DND-41 (cell line): ENCODE measurements at regions not wholly inside any gene's neighbourhood (a gene's known extent, or its start where the extent isn't known, plus 50 kb on each side); places are given as distances from the start of the nearest gene placed in this dataset.

Source experiments
- ATAC-seq: fragments of 200-7000 bp; cut with Tn5 transposase; 3 replicates; pipeline ENCODE4 v1.9.1; 2021; ENCODE audit warnings: low read depth; ENCODE audit not compliant: insufficient read depth
- DNase-seq: peaks from one replicate; pipeline ENCODE4 v3.0.0-alpha.2; 2020
- H2AFZ ChIP-seq: 2 replicates; pipeline ENCODE4 v1.6.0; 2012; ENCODE audit warnings: low read depth, low read length
- H3K27ac ChIP-seq: 2 replicates; pipeline ENCODE4 v1.5.1; 2012; ENCODE audit warnings: low read length, inconsistent platforms
- H3K27me3 ChIP-seq: fragments of 200-600 bp; sonication (generic); 2 replicates; pipeline ENCODE4 v1.6.0; 2012; ENCODE audit warnings: low read length, mild to moderate bottlenecking, inconsistent platforms; ENCODE audit not compliant: insufficient read depth, poor library complexity
- H3K36me3 ChIP-seq: 2 replicates; pipeline ENCODE4 v1.5.1; 2012; ENCODE audit warnings: low read length, inconsistent platforms; ENCODE audit not compliant: insufficient read depth
- H3K4me1 ChIP-seq: 2 replicates; pipeline ENCODE4 v1.5.1; 2012; ENCODE audit warnings: mild to moderate bottlenecking, low read length; ENCODE audit not compliant: insufficient read depth
- H3K4me2 ChIP-seq: 2 replicates; pipeline ENCODE4 v1.6.0; 2012; ENCODE audit warnings: mild to moderate bottlenecking, moderate library complexity, low read length, inconsistent platforms; ENCODE audit not compliant: insufficient read depth
- H3K4me3 ChIP-seq, 2 experiments: fragments of 200-600 bp in 1 of 2; shearing (Covaris generic) in 1 of 2; 2 replicates each; pipeline ENCODE4 v1.5.1; 2012 to 2016; ENCODE audit warnings: inconsistent platforms in 2 of 2, low read length in 2 of 2, mild to moderate bottlenecking in 2 of 2, low read depth in 1 of 2, moderate library complexity in 1 of 2
- H3K79me2 ChIP-seq: 2 replicates; pipeline ENCODE4 v1.6.0; 2012; ENCODE audit warnings: low read length, inconsistent platforms; ENCODE audit not compliant: insufficient read depth
- H3K9ac ChIP-seq: 2 replicates; pipeline ENCODE4 v1.6.0; 2012; ENCODE audit warnings: low read depth, mild to moderate bottlenecking, inconsistent platforms, low read length, moderate library complexity
- H3K9me3 ChIP-seq: 2 replicates; pipeline ENCODE4 v1.5.1; 2012; ENCODE audit warnings: low read length, moderate library complexity, mild to moderate bottlenecking, inconsistent platforms; ENCODE audit not compliant: insufficient read depth, severe bottlenecking
- H4K20me1 ChIP-seq: 2 replicates; pipeline ENCODE4 v1.6.0; 2012; ENCODE audit warnings: low read length; ENCODE audit not compliant: insufficient read depth
- CTCF ChIP-seq: IDR thresholded peaks from 2 replicates; pipeline ENCODE4 v1.5.1; 2012; ENCODE audit warnings: borderline replicate concordance, low read length, moderate library complexity, mild to moderate bottlenecking; ENCODE audit not compliant: poor library complexity, severe bottlenecking; ENCODE audit errors: extremely low read depth
- EZH2 ChIP-seq: IDR thresholded peaks from 3 replicates; pipeline ENCODE4 v1.6.1; 2012; ENCODE audit warnings: borderline replicate concordance, low read depth, mild to moderate bottlenecking, moderate library complexity, low read length, inconsistent platforms; ENCODE audit not compliant: severe bottlenecking

GRCh38 chr10:65335311-65335710 is 1590.5 kb upstream of the LRRTM3 start:
- TF ChIP-seq EZH2 (no peak), CTCF (no peak)
- no peaks in the 10 kb centered on the region for H3K4me1 ChIP-seq
- ATAC-seq (no peak), DNase-seq (no peak)
- no peaks in the 10 kb centered on the region for H4K20me1 ChIP-seq
- H2AFZ ChIP-seq: no peak overlapping the region
- no peaks in the 10 kb centered on the region for H3K9me3 ChIP-seq
- H3K36me3 ChIP-seq: no peaks in the 10 kb centered on the region
- no peaks in the 10 kb centered on the region for H3K27me3 ChIP-seq
- H3K27ac ChIP-seq: no peak overlapping the region
- no peaks in the 10 kb centered on the region for H3K79me2 ChIP-seq
- no peak overlapping the region for H3K9ac ChIP-seq
- no peak overlapping the region for H3K4me2 ChIP-seq
- no peak overlapping the region for H3K4me3 ChIP-seq

- no peak overlapping the region for H3K9ac ChIP-seq
- no peaks in the 10 kb centered on the region for H3K27me3 ChIP-seq
- H3K4me1 ChIP-seq: no peaks in the 10 kb centered on the region
- no peaks in the 10 kb centered on the region for H3K9me3 ChIP-seq
- no peak overlapping the region for H3K4me2 ChIP-seq
- no peaks in the 10 kb centered on the region for H3K36me3 ChIP-seq
- DNase-seq (no peak), ATAC-seq (no peak)
- TF ChIP-seq CTCF (no peak), EZH2 (no peak)
- H3K4me3 ChIP-seq: no peak overlapping the region
- H3K27ac ChIP-seq: no peak overlapping the region
- H4K20me1 ChIP-seq: no peaks in the 10 kb centered on the region
- no peaks in the 10 kb centered on the region for H3K79me2 ChIP-seq
- H2AFZ ChIP-seq: no peak overlapping the region
Observed at GRCh38 chr10:65340340-65340739, 1585.5 kb upstream of the LRRTM3 start.

- no peak overlapping the region for H3K27ac ChIP-seq
- no peaks in the 10 kb centered on the region for H3K79me2 ChIP-seq
- no peak overlapping the region for H2AFZ ChIP-seq
- H4K20me1 ChIP-seq: no peaks in the 10 kb centered on the region
- H3K4me2 ChIP-seq: no peak overlapping the region
- no peak for ATAC-seq
- no peaks in the 10 kb centered on the region for H3K27me3 ChIP-seq
- H3K36me3 ChIP-seq: no peaks in the 10 kb centered on the region
- no peak overlapping the region for H3K9ac ChIP-seq
- no peaks in the 10 kb centered on the region for H3K4me1 ChIP-seq
- TF ChIP-seq CTCF: no peak
- no peaks in the 10 kb centered on the region for H3K9me3 ChIP-seq
- DNase-seq: no peak
- H3K4me3 ChIP-seq: no peak overlapping the region
Observed at GRCh38 chr10:65341323-65341925, 1584.4 kb upstream of the LRRTM3 start.

GRCh38 chr10:65342245-65342644 is 1583.6 kb upstream of the LRRTM3 start:
- DNase-seq: no peak
- no peaks in the 10 kb centered on the region for H3K36me3 ChIP-seq

More at GRCh38 chr10:65342245-65342644, 1583.6 kb upstream of the LRRTM3 start:
- Histone ChIP-seq H3K9me3 (no peaks in the 10 kb centered on the region), H3K9ac (no peak overlapping the region), H3K4me3 (no peak overlapping the region), H3K4me2 (no peak overlapping the region), H2AFZ (no peak overlapping the region), H4K20me1 (no peaks in the 10 kb centered on the region), H3K4me1 (no peaks in the 10 kb centered on the region), H3K27me3 (no peaks in the 10 kb centered on the region), H3K27ac (no peak overlapping the region), H3K79me2 (no peaks in the 10 kb centered on the region)
- no peak for ATAC-seq
- TF ChIP-seq EZH2 (no peak), CTCF (no peak)
